ENCODE measurements at regions not wholly inside any gene's neighbourhood (a gene's known extent, or its start where the extent isn't known, plus 50 kb on each side); places are given as distances from the start of the nearest gene placed in this dataset.

GRCh38 chr13:76131551-76131950 is 495.4 kb downstream of the LMO7 start:
- Histone ChIP-seq H3K36me3 (ENCODE audit: control insufficient read depth, insufficient read depth, low read length) (no peaks in the 10 kb centered on the region), H3K27me3 (replicated peaks; ENCODE audit: control insufficient read depth, insufficient read depth, low read length) (no peaks in the 10 kb centered on the region), H3K4me3 (replicated peaks; ENCODE audit: low read depth, low read length) (no peak overlapping the region)
- no peak for DNase-seq (ENCODE audit: extremely low read depth, insufficient read length)
- TF ChIP-seq, protein P1, sequence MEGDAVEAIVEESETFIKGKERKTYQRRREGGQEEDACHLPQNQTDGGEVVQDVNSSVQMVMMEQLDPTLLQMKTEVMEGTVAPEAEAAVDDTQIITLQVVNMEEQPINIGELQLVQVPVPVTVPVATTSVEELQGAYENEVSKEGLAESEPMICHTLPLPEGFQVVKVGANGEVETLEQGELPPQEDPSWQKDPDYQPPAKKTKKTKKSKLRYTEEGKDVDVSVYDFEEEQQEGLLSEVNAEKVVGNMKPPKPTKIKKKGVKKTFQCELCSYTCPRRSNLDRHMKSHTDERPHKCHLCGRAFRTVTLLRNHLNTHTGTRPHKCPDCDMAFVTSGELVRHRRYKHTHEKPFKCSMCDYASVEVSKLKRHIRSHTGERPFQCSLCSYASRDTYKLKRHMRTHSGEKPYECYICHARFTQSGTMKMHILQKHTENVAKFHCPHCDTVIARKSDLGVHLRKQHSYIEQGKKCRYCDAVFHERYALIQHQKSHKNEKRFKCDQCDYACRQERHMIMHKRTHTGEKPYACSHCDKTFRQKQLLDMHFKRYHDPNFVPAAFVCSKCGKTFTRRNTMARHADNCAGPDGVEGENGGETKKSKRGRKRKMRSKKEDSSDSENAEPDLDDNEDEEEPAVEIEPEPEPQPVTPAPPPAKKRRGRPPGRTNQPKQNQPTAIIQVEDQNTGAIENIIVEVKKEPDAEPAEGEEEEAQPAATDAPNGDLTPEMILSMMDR (IDR thresholded peaks at IDR 0.05; ENCODE audit: insufficient read depth, low read length, poor library complexity, severe bottlenecking), result no peak

- H3K36me3 ChIP-seq (ENCODE audit: control insufficient read depth, insufficient read depth, low read length), result no peaks in the 10 kb centered on the region
- no peak overlapping the region for H3K4me3 ChIP-seq (replicated peaks; ENCODE audit: low read depth, low read length)
- H3K27me3 ChIP-seq (replicated peaks; ENCODE audit: control insufficient read depth, insufficient read depth, low read length), result no peaks in the 10 kb centered on the region
- no peak for DNase-seq (ENCODE audit: extremely low read depth, insufficient read length)
- TF ChIP-seq, protein P1 (IDR thresholded peaks at IDR 0.05; ENCODE audit: insufficient read depth, low read length, poor library complexity, severe bottlenecking), result no peak
Measured at GRCh38 chr13:76129305-76130000, 493.3 kb downstream of the LMO7 start.

- TF ChIP-seq, protein P1 (IDR thresholded peaks at IDR 0.05; ENCODE audit: insufficient read depth, low read length, poor library complexity, severe bottlenecking), result no peak
- DNase-seq (ENCODE audit: extremely low read depth, insufficient read length), result no peak
- Histone ChIP-seq H3K4me3 (replicated peaks; ENCODE audit: low read depth, low read length) (no peak overlapping the region), H3K36me3 (ENCODE audit: control insufficient read depth, insufficient read depth, low read length) (no peaks in the 10 kb centered on the region), H3K27me3 (replicated peaks; ENCODE audit: control insufficient read depth, insufficient read depth, low read length) (no peaks in the 10 kb centered on the region)
Measured at GRCh38 chr13:76127922-76128321, 491.8 kb downstream of the LMO7 start.

DNA sequence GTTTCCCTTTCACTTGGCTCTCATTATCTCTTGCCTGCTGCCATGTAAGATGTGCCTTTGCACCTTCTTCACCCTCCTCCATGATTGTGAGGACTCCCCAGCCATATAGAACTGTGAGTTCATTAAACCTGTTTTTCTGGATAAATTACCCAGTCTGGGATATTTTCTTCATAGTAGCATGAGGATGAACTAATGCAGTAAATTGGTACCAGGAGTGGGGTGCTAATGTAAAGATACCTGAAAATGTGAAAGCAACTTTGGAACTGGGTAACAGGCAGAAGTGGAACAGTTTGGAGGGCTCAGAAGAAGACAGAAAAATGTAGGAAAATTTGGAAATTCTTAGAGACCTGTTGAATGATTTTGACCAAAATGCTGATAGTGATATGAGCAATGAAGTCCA is 487.4 kb downstream of the LMO7 start:
- TF ChIP-seq, protein P1 (IDR thresholded peaks at IDR 0.05; ENCODE audit: insufficient read depth, low read length, poor library complexity, severe bottlenecking), result no peak
- no peak overlapping the region for H3K4me3 ChIP-seq (replicated peaks; ENCODE audit: low read depth, low read length)
- H3K36me3 ChIP-seq (ENCODE audit: control insufficient read depth, insufficient read depth, low read length), result no peaks in the 10 kb centered on the region
- H3K27me3 ChIP-seq (replicated peaks; ENCODE audit: control insufficient read depth, insufficient read depth, low read length), result no peaks in the 10 kb centered on the region
- no peak for DNase-seq (ENCODE audit: extremely low read depth, insufficient read length)

GRCh38 chr13:76116751-76117360 is 480.7 kb downstream of the LMO7 start:
- Histone ChIP-seq H3K36me3 (ENCODE audit: control insufficient read depth, insufficient read depth, low read length) (no peaks in the 10 kb centered on the region), H3K27me3 (replicated peaks; ENCODE audit: control insufficient read depth, insufficient read depth, low read length) (no peaks in the 10 kb centered on the region), H3K4me3 (replicated peaks; ENCODE audit: low read depth, low read length) (no peak overlapping the region)
- TF ChIP-seq, protein P1 (IDR thresholded peaks at IDR 0.05; ENCODE audit: insufficient read depth, low read length, poor library complexity, severe bottlenecking), result no peak
- DNase-seq (ENCODE audit: extremely low read depth, insufficient read length), result no peak

Measured in GM06990 (cell line).